Endothelial cell of umbilical vein (primary cell): ENCODE measurements at regions not wholly inside any gene's neighbourhood (a gene's known extent, or its start where the extent isn't known, plus 50 kb on each side); places are given as distances from the start of the nearest gene placed in this dataset.

Experiments used
- BruUV-seq: library from RNA; stranded (reverse); fragments of 400-500 nt; replicated peaks from 2 replicates; lab custom pipeline; 2021; lab: Mats Ljungman, UMichigan
- CTCF ChIA-PET: fragments of 300-600, 350-600 bp; sonication (Branson Sonifier 250); formaldehyde crosslinking; loops from one replicate; lab custom pipeline; 2021; ENCODE audit warnings: antibody characterized with exemption, inconsistent platforms; lab: Charles Lee
- POLR2A ChIA-PET: fragments of 300-600, 350-600 bp; sonication (Branson Sonifier 250); formaldehyde crosslinking; loops from one replicate; lab custom pipeline; 2021; ENCODE audit warnings: antibody characterized with exemption, inconsistent platforms; lab: Charles Lee
- DNase-seq: peaks from one replicate; pipeline ENCODE4 v3.0.0-alpha.2; 2011; ENCODE audit warnings: low read depth, low spot score
- FAIRE-seq: peaks from 2 replicates; lab custom pipeline; 2011; peaks lifted over from hg19 to GRCh38; lab: Jason Lieb, UNC
- H2AFZ ChIP-seq: 2 replicates; pipeline ENCODE4 v1.6.0; 2012; ENCODE audit warnings: low read depth, low read length, control low read depth, inconsistent platforms
- H3K27ac ChIP-seq: 2 replicates; pipeline ENCODE4 v1.5.1; 2011; ENCODE audit warnings: low read depth, mild to moderate bottlenecking, control low read depth, low read length, moderate library complexity; ENCODE audit not compliant: insufficient read depth
- H3K27me3 ChIP-seq, 2 experiments: 2 replicates each; pipeline versions ENCODE4 v1.6.0 to v1.6.1; 2011; ENCODE audit warnings: low read length in 2 of 2, mixed read lengths in 1 of 2; ENCODE audit not compliant: control insufficient read depth in 2 of 2, insufficient read depth in 2 of 2
- H3K36me3 ChIP-seq, 2 experiments: 2 replicates in 1 of 2; 3 replicates in 1 of 2; pipeline ENCODE4 v1.5.1; 2011; ENCODE audit warnings: low read length in 2 of 2, mild to moderate bottlenecking in 1 of 2, moderate library complexity in 1 of 2; ENCODE audit not compliant: control insufficient read depth in 2 of 2, insufficient read depth in 2 of 2; ENCODE audit errors: extremely low read depth in 1 of 2
- H3K4me1 ChIP-seq: 3 replicates; pipeline ENCODE4 v1.5.1; 2011; ENCODE audit warnings: mild to moderate bottlenecking, low read length; ENCODE audit not compliant: control insufficient read depth, insufficient read depth; ENCODE audit errors: extremely low read depth
- H3K4me2 ChIP-seq: 2 replicates; pipeline ENCODE4 v1.6.1; 2011; ENCODE audit warnings: low read length, control low read depth, mixed read lengths; ENCODE audit not compliant: insufficient read depth
- H3K4me3 ChIP-seq, 3 experiments: fragments of 200-600 bp in 1 of 3; sonication (generic), shearing (Covaris generic) in 1 of 3; replicated peaks in 1 of 3; 2 replicates each; pipeline ENCODE4 v1.5.1; 2011 to 2016; ENCODE audit warnings: control low read depth in 3 of 3, low read length in 3 of 3, mild to moderate bottlenecking in 2 of 3, inconsistent platforms in 1 of 3, low read depth in 1 of 3, moderate library complexity in 1 of 3; ENCODE audit not compliant: insufficient read depth in 1 of 3
- H3K79me2 ChIP-seq: 2 replicates; pipeline ENCODE4 v1.6.0; 2012; ENCODE audit warnings: low read length, inconsistent platforms; ENCODE audit not compliant: control insufficient read depth, insufficient read depth
- H3K9ac ChIP-seq: replicated peaks from 2 replicates; pipeline ENCODE3; 2011; ENCODE audit warnings: low read length, control low read depth; ENCODE audit not compliant: insufficient read depth; ENCODE audit errors: extremely low read depth
- H3K9me1 ChIP-seq: replicated peaks from 3 replicates; pipeline ENCODE4 v1.6.0; 2011; ENCODE audit warnings: mild to moderate bottlenecking, low read length; ENCODE audit not compliant: control insufficient read depth, insufficient read depth; ENCODE audit errors: extremely low read depth
- H3K9me3 ChIP-seq: replicated peaks from 2 replicates; pipeline ENCODE4 v1.5.1; 2012; ENCODE audit warnings: low read length, inconsistent platforms; ENCODE audit not compliant: control insufficient read depth, insufficient read depth
- H4K20me1 ChIP-seq: replicated peaks from 2 replicates; pipeline ENCODE3; 2011; ENCODE audit warnings: mild to moderate bottlenecking, low read length; ENCODE audit not compliant: control insufficient read depth, insufficient read depth; ENCODE audit errors: extremely low read depth
- CTCF ChIP-seq, 2 donors: IDR thresholded peaks; 1 replicate in 1 of 2; 2 replicates in 1 of 2; pipeline ENCODE4 v1.5.1; 2011; ENCODE audit warnings: low read length in 2 of 2, mild to moderate bottlenecking in 2 of 2, moderate library complexity in 2 of 2, control low read depth in 1 of 2, inconsistent platforms in 1 of 2, low read depth in 1 of 2; ENCODE audit not compliant: insufficient read depth in 1 of 2; ENCODE audit errors: extremely low read depth in 1 of 2
- EZH2 ChIP-seq: IDR thresholded peaks from 2 replicates; pipeline ENCODE4 v1.6.1; 2012; ENCODE audit warnings: borderline replicate concordance, low read depth, mild to moderate bottlenecking, moderate library complexity, low read length, inconsistent platforms; ENCODE audit not compliant: severe bottlenecking
- FOS ChIP-seq: IDR thresholded peaks from 2 replicates; pipeline ENCODE4 v1.6.1; 2011; ENCODE audit warnings: mild to moderate bottlenecking, low read length, moderate library complexity, borderline replicate concordance; ENCODE audit not compliant: insufficient read depth
- GATA2 ChIP-seq: IDR thresholded peaks from 2 replicates; pipeline ENCODE4 v1.7.0; 2011; ENCODE audit warnings: low read depth, mild to moderate bottlenecking, moderate library complexity, mixed read lengths, low read length; ENCODE audit not compliant: insufficient read length, insufficient read depth
- JUN ChIP-seq: IDR thresholded peaks from 2 replicates; pipeline ENCODE4 v1.6.1; 2011; ENCODE audit warnings: borderline replicate concordance, low read depth; ENCODE audit not compliant: insufficient read length, insufficient read depth
- MYC ChIP-seq: IDR thresholded peaks from one replicate; pipeline ENCODE4 v1.6.1; 2011; ENCODE audit warnings: mild to moderate bottlenecking, low read depth, low read length
- POLR2A ChIP-seq: IDR thresholded peaks from 2 replicates; pipeline ENCODE4 v1.6.1; 2012; ENCODE audit warnings: low read depth, mild to moderate bottlenecking, control low read depth, low read length
- POLR2AphosphoS5 ChIP-seq: IDR thresholded peaks from 2 replicates; pipeline ENCODE4 v1.6.1; 2012; ENCODE audit warnings: low read depth, mild to moderate bottlenecking, control low read depth, low read length, moderate library complexity; ENCODE audit not compliant: insufficient read depth
- dilution Hi-C: fragments of 300-500 bp; cut with MboI; formaldehyde crosslinking; loops from one replicate; pipeline ENCODE4 v1.15.0; 2019; ENCODE audit warnings: low sequenced_read_pairs; ENCODE audit not compliant: extremely low pct_ligation_motif_present
- intact Hi-C: fragments of 100-400 bp; cut with micrococcal nuclease; formaldehyde crosslinking; loops from one replicate; pipeline ENCODE4 v1.10.0; 2022
- TF ChIP-seq, protein P1 (sequence below): IDR thresholded peaks from 2 replicates; pipeline ENCODE4 v1.6.1; 2011; ENCODE audit not compliant: insufficient read depth, insufficient read length

GRCh38 chr2:63678085-63678484, 89.3 kb downstream of the MDH1 start:
- Histone ChIP-seq H3K9me1 (no peaks in the 10 kb centered on the region), H2AFZ (no peak overlapping the region), H3K9ac (no peak overlapping the region), H3K4me1 (no peaks in the 10 kb centered on the region), H3K4me2 (no peak overlapping the region), H3K79me2 (no peaks in the 10 kb centered on the region), H3K36me3 (no peaks in the 10 kb centered on the region), H3K27ac (no peak overlapping the region), H3K4me3 (no peak overlapping the region), H4K20me1 (no peaks in the 10 kb centered on the region), H3K27me3 (peaks cover 3 to 7% of the 10 kb centered on the region in 2 experiments), H3K9me3 (no peaks in the 10 kb centered on the region)
- no peak for FAIRE-seq
- POLR2A ChIA-PET: interaction anchor here (0.6 kb wide), 1 partner anchor 14 kb away, joined by 4 read pairs; no protein-coding TSS in a partner anchor
- BruUV-seq: no TSS peak
- CTCF ChIA-PET: interaction anchor here (1.0 to 1.6 kb wide), 3 partner anchors 12 to 183 kb away, joined by 3 read pairs; no protein-coding TSS in a partner anchor
- dilution Hi-C loops (no loop called here), intact Hi-C loops (no loop called here)
- TF ChIP-seq EZH2 (no peak), CTCF (IDR thresholded peaks at IDR 0.05; ENCODE audit: extremely low read depth in 1 of 2, insufficient read depth in 1 of 2, low read depth in 1 of 2, low read length in 2 of 2) (no peak), FOS (no peak), GATA2 (no peak), POLR2A (no peak), JUN (no peak), POLR2AphosphoS5 (no peak), MYC (no peak)
- TF ChIP-seq, protein P1, sequence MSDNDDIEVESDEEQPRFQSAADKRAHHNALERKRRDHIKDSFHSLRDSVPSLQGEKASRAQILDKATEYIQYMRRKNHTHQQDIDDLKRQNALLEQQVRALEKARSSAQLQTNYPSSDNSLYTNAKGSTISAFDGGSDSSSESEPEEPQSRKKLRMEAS: no peak
- no peak for DNase-seq
